ENCODE measurements at regions not wholly inside any gene's neighbourhood (a gene's known extent, or its start where the extent isn't known, plus 50 kb on each side); places are given as distances from the start of the nearest gene placed in this dataset.

DNA sequence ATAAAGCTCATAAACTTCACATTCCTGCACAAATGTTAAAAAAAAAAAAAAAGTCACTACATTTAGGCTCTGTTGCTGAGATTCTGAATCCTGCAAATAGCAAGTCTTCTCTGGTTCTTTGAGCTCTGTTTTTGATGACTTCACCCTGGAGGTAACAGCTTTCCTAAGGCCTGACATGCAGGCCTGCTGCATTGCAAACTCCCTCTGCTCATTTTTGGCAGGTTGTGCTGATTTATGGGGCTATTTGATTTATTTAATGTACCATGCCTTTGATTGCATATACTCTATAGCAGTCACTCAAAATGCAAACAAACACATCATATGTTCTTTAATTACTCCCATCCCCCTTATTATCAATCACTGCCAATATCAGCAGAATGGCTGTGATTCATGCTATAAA is 416.1 kb upstream of the IZUMO3 start:
- intact Hi-C loops (cut with micrococcal nuclease), result no loop called here
- H3K27me3 Mint-ChIP-seq, result no peaks in the 10 kb centered on the region
- CTCF ChIA-PET, result no interaction called here
- H3K27ac Mint-ChIP-seq, result no peak overlapping the region
- TF ChIP-seq, protein P1, sequence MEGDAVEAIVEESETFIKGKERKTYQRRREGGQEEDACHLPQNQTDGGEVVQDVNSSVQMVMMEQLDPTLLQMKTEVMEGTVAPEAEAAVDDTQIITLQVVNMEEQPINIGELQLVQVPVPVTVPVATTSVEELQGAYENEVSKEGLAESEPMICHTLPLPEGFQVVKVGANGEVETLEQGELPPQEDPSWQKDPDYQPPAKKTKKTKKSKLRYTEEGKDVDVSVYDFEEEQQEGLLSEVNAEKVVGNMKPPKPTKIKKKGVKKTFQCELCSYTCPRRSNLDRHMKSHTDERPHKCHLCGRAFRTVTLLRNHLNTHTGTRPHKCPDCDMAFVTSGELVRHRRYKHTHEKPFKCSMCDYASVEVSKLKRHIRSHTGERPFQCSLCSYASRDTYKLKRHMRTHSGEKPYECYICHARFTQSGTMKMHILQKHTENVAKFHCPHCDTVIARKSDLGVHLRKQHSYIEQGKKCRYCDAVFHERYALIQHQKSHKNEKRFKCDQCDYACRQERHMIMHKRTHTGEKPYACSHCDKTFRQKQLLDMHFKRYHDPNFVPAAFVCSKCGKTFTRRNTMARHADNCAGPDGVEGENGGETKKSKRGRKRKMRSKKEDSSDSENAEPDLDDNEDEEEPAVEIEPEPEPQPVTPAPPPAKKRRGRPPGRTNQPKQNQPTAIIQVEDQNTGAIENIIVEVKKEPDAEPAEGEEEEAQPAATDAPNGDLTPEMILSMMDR (IDR thresholded peaks at IDR 0.05), result no peak
- POLR2A ChIA-PET, result no interaction called here
- no peak for DNase-seq
- no peak for ATAC-seq (ENCODE audit: low read depth)
- H3K4me1 Mint-ChIP-seq, result no peaks in the 10 kb centered on the region
- H3K36me3 Mint-ChIP-seq (ENCODE audit: low read depth), result no peaks in the 10 kb centered on the region
- no peak overlapping the region for H3K4me3 Mint-ChIP-seq
- H3K9me3 Mint-ChIP-seq, result no peaks in the 10 kb centered on the region

GRCh38 chr9:24953070-24953469 is 407.4 kb upstream of the IZUMO3 start:
- Mint-ChIP-seq H3K27ac (no peak overlapping the region), H3K4me3 (no peak overlapping the region), H3K4me1 (no peaks in the 10 kb centered on the region), H3K36me3 (ENCODE audit: low read depth) (no peaks in the 10 kb centered on the region), H3K27me3 (no peaks in the 10 kb centered on the region), H3K9me3 (peaks cover 2% of the 10 kb centered on the region)
- DNase-seq (no peak), ATAC-seq (ENCODE audit: low read depth) (no peak)
- TF ChIP-seq, protein P1 (IDR thresholded peaks at IDR 0.05), result no peak
- intact Hi-C loops (cut with micrococcal nuclease), result no loop called here
- POLR2A ChIA-PET, result no interaction called here
- CTCF ChIA-PET, result no interaction called here

DNA sequence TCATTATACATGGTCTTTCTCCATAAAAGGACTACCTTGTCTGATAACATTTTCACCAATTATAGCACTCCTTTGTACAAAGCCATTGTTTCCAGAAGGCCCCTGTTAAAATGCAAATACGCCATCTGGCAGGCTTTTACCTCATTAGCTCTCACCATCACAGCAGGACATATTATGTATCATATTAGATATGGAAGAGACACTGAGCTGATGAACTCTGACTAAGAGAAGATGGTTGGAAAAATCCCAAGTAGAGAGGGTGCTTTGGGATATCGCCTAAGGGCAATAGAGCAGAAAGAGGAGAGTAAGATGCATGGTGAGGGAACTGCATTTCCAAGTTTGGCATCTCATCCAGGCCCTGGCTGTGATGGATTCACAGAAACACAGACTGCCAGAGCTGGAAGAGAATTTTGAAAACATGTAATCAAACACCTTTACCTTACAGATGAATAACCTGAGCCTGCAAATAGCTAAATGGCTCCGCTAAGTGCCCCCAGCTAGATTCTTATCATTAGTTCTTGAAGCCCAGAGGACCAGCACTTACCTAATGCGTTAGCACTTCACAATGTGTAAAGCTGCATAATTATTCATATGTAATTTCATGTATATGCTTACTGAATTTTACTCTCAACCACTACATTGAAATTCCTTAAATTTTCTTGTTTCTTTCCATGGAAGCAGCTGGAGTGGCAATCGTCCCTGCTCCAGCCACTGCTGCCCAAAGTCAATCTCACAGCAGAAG is 393.6 kb upstream of the IZUMO3 start:
- no peak overlapping the region for H3K4me3 Mint-ChIP-seq

DNA sequence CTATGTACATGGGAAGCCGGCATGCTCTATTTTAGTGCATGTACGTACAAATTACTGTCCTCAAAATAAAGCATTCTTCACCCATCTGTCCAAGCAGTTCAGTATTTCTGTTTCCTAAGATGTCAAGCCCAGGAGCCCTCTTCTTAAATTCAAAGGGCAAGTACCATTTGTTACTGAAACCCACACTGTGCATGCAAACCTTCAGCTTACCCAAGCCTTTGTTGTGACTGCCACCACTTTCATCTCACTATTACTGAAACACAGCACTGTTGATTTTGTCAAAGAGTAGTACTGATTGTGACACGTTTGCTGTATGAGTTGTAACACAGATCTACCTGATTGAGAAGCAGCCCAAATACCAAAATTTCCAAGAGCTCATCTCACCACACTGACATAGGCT is 390.4 kb upstream of the IZUMO3 start:
- no peaks in the 10 kb centered on the region for H3K27me3 Mint-ChIP-seq
- H3K27ac Mint-ChIP-seq, result no peak overlapping the region
- POLR2A ChIA-PET, result no interaction called here
- intact Hi-C loops (cut with micrococcal nuclease), result no loop called here
- DNase-seq (no peak), ATAC-seq (ENCODE audit: low read depth) (no peak)
- H3K4me3 Mint-ChIP-seq, result no peak overlapping the region
- TF ChIP-seq, protein P1 (IDR thresholded peaks at IDR 0.05), result no peak
- no peaks in the 10 kb centered on the region for H3K36me3 Mint-ChIP-seq (ENCODE audit: low read depth)
- H3K4me1 Mint-ChIP-seq, result peaks cover 20% of the 10 kb centered on the region
- CTCF ChIA-PET, result no interaction called here
- peaks cover 2% of the 10 kb centered on the region for H3K9me3 Mint-ChIP-seq

More for the DNA sequence above, 393.6 kb upstream of the IZUMO3 start:
- H3K4me1 Mint-ChIP-seq, result peaks cover 1% of the 10 kb centered on the region
- peaks cover 4% of the 10 kb centered on the region for H3K9me3 Mint-ChIP-seq
- intact Hi-C loops (cut with micrococcal nuclease), result no loop called here
- ATAC-seq (ENCODE audit: low read depth) (no peak), DNase-seq (no peak)
- H3K27me3 Mint-ChIP-seq, result no peaks in the 10 kb centered on the region
- CTCF ChIA-PET, result no interaction called here
- POLR2A ChIA-PET, result no interaction called here
- H3K36me3 Mint-ChIP-seq (ENCODE audit: low read depth), result no peaks in the 10 kb centered on the region
- TF ChIP-seq, protein P1 (IDR thresholded peaks at IDR 0.05), result no peak
- no peak overlapping the region for H3K27ac Mint-ChIP-seq

GRCh38 chr9:24932785-24933184 is 387.1 kb upstream of the IZUMO3 start:
- Mint-ChIP-seq H3K27me3 (no peaks in the 10 kb centered on the region), H3K4me1 (peaks cover 22% of the 10 kb centered on the region), H3K4me3 (no peak overlapping the region), H3K27ac (no peak overlapping the region), H3K9me3 (peaks cover 2% of the 10 kb centered on the region), H3K36me3 (ENCODE audit: low read depth) (no peaks in the 10 kb centered on the region)
- intact Hi-C loops (cut with micrococcal nuclease), result no loop called here
- ATAC-seq (ENCODE audit: low read depth) (no peak), DNase-seq (no peak)
- ChIA-PET CTCF (no interaction called here), POLR2A (no interaction called here)
- TF ChIP-seq, protein P1 (IDR thresholded peaks at IDR 0.05), result no peak

Data from activated B cell treated with CpG ODN at 0.5 μM for 24 hours (primary cell).